ENCODE measurements at regions not wholly inside any gene's neighbourhood (a gene's known extent, or its start where the extent isn't known, plus 50 kb on each side); places are given as distances from the start of the nearest gene placed in this dataset.

- TF ChIP-seq CTCF (conservative IDR thresholded peaks at IDR 0.05 in 1 of 2, IDR thresholded peaks at IDR 0.05 in 1 of 2; ENCODE audit: extremely low read depth in 1 of 2, insufficient read depth in 1 of 2, low read depth in 1 of 2, low read length in 2 of 2) (no peak), EZH2 (IDR thresholded peaks at IDR 0.05; ENCODE audit: borderline replicate concordance, low read length) (no peak)
Measured at GRCh38 chr13:33377825-33378224, 92.3 kb upstream of the STARD13 start.
